GM12891 (cell line): ENCODE measurements at regions not wholly inside any gene's neighbourhood (a gene's known extent, or its start where the extent isn't known, plus 50 kb on each side); places are given as distances from the start of the nearest gene placed in this dataset.

Experiments used
- DNase-seq: peaks from one replicate; pipeline ENCODE4 v3.0.0; 2011; ENCODE audit warnings: low spot score; ENCODE audit not compliant: insufficient read length
- FAIRE-seq: peaks from 2 replicates; lab custom pipeline; 2011; peaks lifted over from hg19 to GRCh38; lab: Jason Lieb, UNC
- PAX5 ChIP-seq: IDR thresholded peaks from 2 replicates; pipeline ENCODE4 v1.6.1; 2011; ENCODE audit warnings: low read length, moderate library complexity, mild to moderate bottlenecking; ENCODE audit not compliant: insufficient read depth, severe bottlenecking
- POLR2A ChIP-seq: IDR thresholded peaks from 2 replicates; pipeline ENCODE4 v1.6.1; 2011; ENCODE audit warnings: low read depth, low read length, control low read depth
- POLR2AphosphoS5 ChIP-seq: IDR thresholded peaks from 2 replicates; pipeline ENCODE4 v1.6.1; 2011; ENCODE audit warnings: low read depth, low read length, control low read depth
- POU2F2 ChIP-seq: IDR thresholded peaks from 2 replicates; pipeline ENCODE4 v1.6.1; 2011; ENCODE audit warnings: low read depth, mild to moderate bottlenecking, control low read depth, low read length, moderate library complexity
- SPI1 ChIP-seq: IDR thresholded peaks from 2 replicates; pipeline ENCODE4 v1.6.1; 2011; ENCODE audit warnings: low read depth, low read length, control low read depth
- TAF1 ChIP-seq: IDR thresholded peaks from 2 replicates; pipeline ENCODE4 v1.6.1; 2011; ENCODE audit warnings: low read depth, low read length, control low read depth

DNA sequence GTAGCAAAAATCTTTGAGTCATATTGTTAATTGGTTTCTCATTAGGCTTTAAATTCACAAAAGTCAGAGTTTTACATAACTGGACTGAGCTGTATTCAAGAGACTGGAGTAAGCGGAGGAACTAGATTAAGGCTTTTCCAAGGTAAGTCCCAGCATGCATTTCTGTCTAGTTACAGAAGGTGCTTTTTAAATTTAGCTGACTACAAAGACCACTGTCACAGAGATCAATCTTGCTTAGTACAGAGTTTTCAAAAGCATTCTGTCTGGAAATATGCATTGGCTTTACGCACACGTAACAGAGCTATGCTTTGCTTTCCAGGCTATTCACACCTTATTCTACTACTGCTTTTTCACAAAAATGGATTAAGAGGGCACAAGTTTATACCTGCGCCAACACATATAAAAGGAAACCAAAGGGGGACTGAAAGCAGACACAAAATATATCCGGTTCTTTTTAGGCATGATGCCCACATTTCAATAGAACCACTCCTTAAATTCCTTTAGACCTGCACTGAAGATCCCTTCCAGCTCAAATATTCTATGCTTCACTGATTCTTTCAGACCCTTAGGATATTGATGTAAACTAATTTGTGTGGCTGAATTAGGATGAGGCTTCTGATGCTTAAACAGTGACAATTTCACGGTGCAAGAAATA, 560.7 kb upstream of the CRIM1 start:
- FAIRE-seq (no peak), DNase-seq (no peak)
- TF ChIP-seq POU2F2 (no peak), SPI1 (no peak), PAX5 (no peak), POLR2A (no peak), POLR2AphosphoS5 (no peak), TAF1 (no peak)

DNA sequence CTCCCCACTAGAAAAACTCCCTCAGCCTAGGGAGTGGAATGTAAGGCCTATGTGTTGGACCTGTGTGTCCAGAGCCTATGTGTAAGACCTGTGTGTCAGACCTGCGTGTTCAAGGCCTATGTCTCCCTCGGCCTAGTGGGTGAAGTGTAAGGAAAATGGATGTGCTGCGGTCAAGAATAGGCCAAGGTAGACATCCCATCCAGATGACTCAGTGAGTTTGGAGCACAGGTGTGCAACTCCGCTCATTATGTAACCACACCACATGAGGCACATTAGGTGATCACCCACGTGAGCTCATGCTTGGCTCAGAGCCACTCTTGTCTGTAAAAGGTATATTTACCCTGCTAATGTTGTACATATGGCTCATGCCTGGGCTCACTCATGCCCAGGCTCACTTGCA, 565.3 kb upstream of the CRIM1 start:
- TF ChIP-seq POLR2AphosphoS5 (no peak), POLR2A (no peak), PAX5 (no peak), POU2F2 (no peak), SPI1 (no peak), TAF1 (no peak)
- no peak for FAIRE-seq
- no peak for DNase-seq

DNA sequence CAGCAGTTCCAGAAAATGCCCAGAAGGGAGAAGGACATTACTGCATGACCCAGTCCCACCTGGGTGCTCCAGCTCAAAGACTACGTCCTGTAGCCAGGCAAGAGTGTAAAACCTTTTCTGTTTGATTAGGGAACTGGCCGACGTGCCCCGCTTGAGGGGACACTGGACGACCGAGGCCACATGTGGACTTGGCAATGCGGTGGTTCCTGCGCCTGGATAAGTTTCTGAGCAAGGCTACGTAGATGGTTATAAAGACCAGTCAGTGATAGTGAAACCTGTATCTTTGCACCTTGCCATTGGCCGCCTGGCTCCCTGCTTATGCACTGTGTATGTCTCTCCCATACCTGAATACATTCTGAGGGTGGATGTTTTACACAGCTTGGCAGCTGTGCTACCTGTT, 567.0 kb upstream of the CRIM1 start:
- FAIRE-seq (no peak), DNase-seq (no peak)
- TF ChIP-seq POU2F2 (no peak), POLR2AphosphoS5 (no peak), TAF1 (no peak), SPI1 (no peak), POLR2A (no peak), PAX5 (no peak)

DNA sequence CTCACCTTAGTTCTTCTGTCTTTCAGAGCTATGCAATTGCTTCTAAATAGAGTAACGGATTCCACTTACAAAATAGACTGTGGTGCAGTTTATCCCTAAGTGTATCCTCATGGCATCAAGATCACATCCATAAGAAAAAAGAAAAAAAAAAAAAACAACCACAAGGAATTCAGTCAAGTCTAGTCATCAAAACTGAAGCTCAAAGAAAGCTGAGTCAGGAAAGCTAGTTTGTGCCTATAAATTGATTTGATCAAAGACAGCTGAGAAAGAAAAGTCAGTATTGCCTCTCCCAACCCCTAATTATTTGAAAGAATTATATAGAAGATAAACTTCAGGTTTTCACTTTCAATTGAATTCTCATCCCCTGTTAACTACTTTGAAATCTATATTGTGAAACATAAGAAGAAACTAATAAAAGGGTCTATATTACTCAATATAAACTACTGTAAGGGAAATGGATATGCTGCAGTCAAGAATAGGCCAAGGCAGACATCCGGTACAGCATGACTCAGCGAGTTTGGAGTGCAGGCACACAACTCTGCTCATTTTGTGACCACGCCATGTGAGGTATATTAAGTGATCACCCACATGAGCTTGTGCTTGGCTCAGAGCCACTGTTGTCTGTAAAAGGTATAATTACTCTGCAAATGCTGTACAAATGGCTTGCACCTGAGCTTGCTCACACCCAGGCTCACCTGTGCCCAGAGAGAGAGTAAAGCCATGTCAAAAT, 568.1 kb upstream of the CRIM1 start:
- FAIRE-seq = no peak
- TF ChIP-seq POU2F2 (no peak), POLR2A (no peak), SPI1 (no peak), POLR2AphosphoS5 (no peak), PAX5 (no peak), TAF1 (no peak)
- DNase-seq = no peak

DNA sequence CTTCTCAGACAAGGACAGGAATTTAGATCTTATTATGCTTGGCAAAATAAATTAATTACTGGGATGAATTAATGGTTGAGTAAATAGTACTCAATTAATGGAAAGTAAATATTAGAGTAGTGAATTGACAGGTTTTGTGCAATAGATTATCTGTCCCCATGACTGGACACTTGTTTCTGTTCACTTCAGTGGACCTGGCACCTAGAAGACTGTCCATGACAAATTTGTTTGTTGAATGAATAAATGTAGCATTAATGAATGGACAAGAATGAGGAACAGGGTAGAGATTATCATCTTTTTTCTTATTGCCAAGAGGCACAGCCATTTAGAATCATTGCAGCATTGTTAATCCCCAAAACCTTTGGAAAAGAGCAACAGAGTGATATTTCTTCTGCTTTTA, 570.0 kb upstream of the CRIM1 start:
- no peak for TF ChIP-seq TAF1
- TF ChIP-seq POU2F2 = no peak
- no peak for TF ChIP-seq PAX5
- TF ChIP-seq POLR2A = no peak
- TF ChIP-seq POLR2AphosphoS5 = no peak
- TF ChIP-seq SPI1 = no peak
- DNase-seq (no peak), FAIRE-seq (no peak)

DNA sequence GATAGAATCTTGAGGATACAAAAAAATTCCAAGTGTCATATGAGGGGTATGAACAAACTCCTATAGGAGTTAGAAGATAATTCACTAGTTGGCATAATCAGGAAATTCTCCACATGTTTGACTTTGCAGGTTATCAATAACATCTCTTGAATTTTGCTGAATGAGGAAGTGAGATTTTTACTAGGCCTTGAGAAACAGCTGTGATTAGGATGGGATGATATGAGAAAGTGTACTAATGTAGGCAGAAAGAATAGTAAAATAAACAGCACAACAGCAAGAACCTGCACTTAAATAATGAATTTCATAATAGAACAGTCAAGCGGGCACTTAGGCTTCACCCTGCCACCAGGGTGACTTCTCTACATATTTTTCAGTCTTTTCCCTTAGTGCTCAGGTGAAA, 570.8 kb upstream of the CRIM1 start:
- no peak for FAIRE-seq
- TF ChIP-seq PAX5 (no peak), SPI1 (peak; percentile 79)
- no peak for DNase-seq

DNA sequence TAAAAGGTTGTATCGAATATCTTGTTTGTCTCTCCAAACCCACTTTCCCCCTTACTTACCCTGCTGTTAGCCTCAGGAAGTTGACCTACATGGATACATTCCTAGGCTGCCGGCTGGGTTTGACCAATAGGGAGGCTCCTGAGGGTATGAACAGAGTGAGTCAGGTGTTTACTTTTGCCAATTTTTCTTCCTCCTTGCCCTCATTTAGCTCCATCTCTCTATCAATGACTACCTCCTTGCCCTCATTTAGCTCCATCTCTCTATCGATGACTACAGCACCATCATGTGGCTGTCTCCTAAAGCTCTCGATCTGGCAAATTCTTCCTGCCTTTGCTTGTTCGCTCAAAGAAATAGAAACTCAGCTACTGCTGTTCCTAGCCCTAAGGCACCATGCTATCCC, 571.9 kb upstream of the CRIM1 start:
- TF ChIP-seq POLR2A (no peak), PAX5 (no peak), SPI1 (no peak), POU2F2 (no peak), TAF1 (no peak), POLR2AphosphoS5 (no peak)
- no peak for FAIRE-seq
- DNase-seq = no peak

DNA sequence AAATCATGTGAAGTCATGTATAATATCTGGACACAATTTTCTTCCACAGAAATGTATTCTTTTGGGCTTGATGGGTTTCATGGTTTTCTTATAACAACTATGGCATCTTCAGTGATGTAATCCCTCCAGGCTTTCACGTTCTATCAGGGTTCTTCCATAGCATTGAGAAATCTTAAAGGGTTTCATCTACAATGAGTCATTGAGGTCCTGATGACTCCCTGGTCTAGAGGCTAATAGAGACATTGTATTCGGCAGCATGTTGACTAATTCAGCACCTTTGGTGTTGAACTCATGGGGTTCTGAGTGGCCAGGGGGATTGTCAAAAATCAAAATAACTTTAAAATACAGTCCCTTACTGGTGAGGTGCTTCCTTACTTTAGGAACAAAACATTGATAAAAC, 614.0 kb upstream of the CRIM1 start:
- FAIRE-seq = no peak
- no peak for DNase-seq
- TF ChIP-seq POU2F2 (no peak), POLR2AphosphoS5 (no peak), POLR2A (no peak)

DNA sequence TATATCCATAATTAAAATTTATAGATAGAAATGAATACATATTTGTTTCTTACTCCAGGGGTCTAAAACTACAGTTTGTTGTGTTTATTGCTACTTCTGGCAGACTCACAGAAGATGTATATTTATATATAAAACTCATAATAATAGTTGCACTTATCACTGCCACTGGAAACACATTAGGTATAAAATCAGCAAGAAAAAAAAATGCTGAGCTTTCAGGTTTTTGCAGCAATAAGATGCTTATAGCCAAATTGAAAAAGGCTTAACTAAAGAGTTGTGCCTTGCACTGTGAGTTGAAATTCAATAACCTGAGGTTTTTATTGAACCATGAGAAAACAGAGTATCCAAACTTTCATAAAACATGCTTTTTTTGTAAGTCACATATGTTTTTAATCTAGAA, 623.9 kb upstream of the CRIM1 start:
- no peak for DNase-seq
- no peak for FAIRE-seq
- TF ChIP-seq POU2F2 (no peak), SPI1 (no peak), PAX5 (no peak), POLR2A (no peak), POLR2AphosphoS5 (no peak), TAF1 (no peak)

DNA sequence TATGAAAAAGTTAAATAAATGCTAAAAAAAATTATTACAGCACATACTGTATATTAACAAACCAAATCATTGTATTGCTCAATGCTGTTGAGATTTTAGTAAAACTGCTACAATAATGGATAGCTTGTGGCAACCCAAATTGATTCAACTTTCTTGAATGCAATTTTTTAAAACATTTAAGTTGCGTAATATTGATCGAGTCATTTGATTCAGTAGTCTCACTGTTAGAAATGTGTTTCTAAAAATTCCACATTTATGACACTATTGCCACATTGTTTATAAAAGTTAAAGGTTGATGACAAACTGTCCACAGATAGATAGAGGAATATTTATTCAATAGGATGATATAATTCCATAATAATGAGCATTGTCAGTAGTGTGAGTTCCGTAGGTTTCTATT, 640.7 kb upstream of the CRIM1 start:
- DNase-seq (no peak), FAIRE-seq (no peak)
- TF ChIP-seq TAF1 (no peak), POLR2A (no peak), POLR2AphosphoS5 (no peak), PAX5 (no peak), POU2F2 (no peak), SPI1 (no peak)
